OCI-LY7 (cell line): ENCODE measurements at regions not wholly inside any gene's neighbourhood (a gene's known extent, or its start where the extent isn't known, plus 50 kb on each side); places are given as distances from the start of the nearest gene placed in this dataset.
"Not testable (repeated sequence)": the region's sequence is repeated elsewhere in the genome, so short reads cannot be mapped to it uniquely, and the experiment has no call there.

Experiments
- EZH2phosphoT487 ChIP-seq: fragments of 200-600 bp; sonication (generic); IDR thresholded peaks from 2 replicates; pipeline ENCODE4 v1.6.1; 2018; ENCODE audit warnings: low read depth, borderline replicate concordance, mild to moderate bottlenecking, mixed run types, antibody characterized with exemption, low read length, moderate library complexity, mixed read lengths
- TF ChIP-seq, protein P1 (sequence below): fragments of 200-600 bp; sonication (generic); conservative IDR thresholded peaks from 2 replicates; pipeline ENCODE4 v1.5.1; 2014; ENCODE audit warnings: mild to moderate bottlenecking, antibody characterized with exemption, low read length, moderate library complexity, mixed read lengths

DNA sequence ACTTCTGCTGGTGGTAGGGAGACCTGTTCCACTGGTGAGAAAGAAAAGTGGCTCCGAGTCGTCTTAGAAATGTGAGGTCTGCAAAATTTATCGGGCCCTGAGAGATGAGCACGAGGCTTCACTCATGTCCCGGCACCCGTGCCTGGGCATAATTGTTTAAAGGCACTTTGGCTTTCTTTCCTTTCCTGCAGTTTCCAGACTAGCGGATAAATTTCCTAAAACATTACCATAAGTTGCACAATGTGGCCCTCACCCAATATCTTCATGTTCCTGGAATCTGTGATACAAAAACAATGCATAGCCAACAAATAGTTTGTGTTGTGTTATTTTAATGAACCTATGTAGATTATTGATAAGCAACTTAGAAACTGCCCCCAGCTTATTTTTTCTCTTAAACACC lies 52.6 kb upstream of the GOLGA8O start:
- TF ChIP-seq, protein P1, sequence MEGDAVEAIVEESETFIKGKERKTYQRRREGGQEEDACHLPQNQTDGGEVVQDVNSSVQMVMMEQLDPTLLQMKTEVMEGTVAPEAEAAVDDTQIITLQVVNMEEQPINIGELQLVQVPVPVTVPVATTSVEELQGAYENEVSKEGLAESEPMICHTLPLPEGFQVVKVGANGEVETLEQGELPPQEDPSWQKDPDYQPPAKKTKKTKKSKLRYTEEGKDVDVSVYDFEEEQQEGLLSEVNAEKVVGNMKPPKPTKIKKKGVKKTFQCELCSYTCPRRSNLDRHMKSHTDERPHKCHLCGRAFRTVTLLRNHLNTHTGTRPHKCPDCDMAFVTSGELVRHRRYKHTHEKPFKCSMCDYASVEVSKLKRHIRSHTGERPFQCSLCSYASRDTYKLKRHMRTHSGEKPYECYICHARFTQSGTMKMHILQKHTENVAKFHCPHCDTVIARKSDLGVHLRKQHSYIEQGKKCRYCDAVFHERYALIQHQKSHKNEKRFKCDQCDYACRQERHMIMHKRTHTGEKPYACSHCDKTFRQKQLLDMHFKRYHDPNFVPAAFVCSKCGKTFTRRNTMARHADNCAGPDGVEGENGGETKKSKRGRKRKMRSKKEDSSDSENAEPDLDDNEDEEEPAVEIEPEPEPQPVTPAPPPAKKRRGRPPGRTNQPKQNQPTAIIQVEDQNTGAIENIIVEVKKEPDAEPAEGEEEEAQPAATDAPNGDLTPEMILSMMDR: not testable (repeated sequence)
- TF ChIP-seq EZH2phosphoT487: not testable (repeated sequence)
